ENCODE measurements at regions not wholly inside any gene's neighbourhood (a gene's known extent, or its start where the extent isn't known, plus 50 kb on each side); places are given as distances from the start of the nearest gene placed in this dataset.

DNA sequence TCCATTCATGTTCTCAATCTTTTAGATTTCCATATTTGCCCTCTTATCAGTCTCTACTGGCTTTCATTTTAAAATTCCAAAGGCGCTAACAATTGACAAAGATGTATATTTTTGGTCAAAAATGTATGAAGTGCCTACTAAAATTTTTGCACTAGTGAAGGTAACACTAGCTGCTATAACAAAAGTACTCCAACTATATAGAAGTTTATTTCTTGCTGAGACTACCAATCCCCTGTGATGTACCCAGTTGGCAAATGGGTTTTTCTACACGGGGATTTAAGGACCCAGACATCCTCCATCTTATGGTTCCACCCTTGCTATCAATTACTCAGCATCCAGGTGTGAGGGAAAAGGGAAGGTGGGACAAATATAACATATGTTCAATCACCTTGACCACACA lies 75.3 kb upstream of the TSPAN8 start:
- H3K9me3 ChIP-seq: no peaks in the 10 kb centered on the region
- intact Hi-C loops (cut with DNase I): no loop called here
- H3K4me3 ChIP-seq (replicated peaks in 1 of 3): no peak overlapping the region
- DNase-seq: no peak
- H3K4me1 ChIP-seq: no peaks in the 10 kb centered on the region
- H3K36me3 ChIP-seq: no peaks in the 10 kb centered on the region
- no peaks in the 10 kb centered on the region for H3K27me3 ChIP-seq
- TF ChIP-seq CTCF (IDR thresholded peaks at IDR 0.05): no peak
- TF ChIP-seq POLR2A (IDR thresholded peaks at IDR 0.05): no peak
- no peak overlapping the region for H3K27ac ChIP-seq
- 79 to 93% methylated on average over 2 of the region's 2 CpGs for WGBS, 2 donors

DNA sequence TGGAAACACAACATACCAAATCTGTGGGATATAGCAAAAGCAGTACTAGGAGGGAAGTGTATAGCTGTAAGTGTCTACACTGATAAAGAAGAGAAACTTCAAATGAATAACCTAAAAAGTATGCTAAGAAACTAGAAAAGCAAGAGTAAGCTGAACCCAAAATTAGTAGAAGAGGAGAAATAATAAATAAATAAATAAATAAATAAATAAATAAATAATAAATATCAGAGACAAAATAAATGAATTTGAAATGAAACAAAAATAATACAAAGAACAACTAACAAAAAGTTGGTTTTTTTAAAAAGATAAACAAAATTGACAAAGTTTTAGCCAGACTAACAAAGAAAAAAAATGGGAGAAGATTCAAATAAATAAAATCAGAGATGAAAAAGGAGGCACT lies 72.7 kb upstream of the TSPAN8 start:
- Histone ChIP-seq H3K4me1 (no peaks in the 10 kb centered on the region), H3K27ac (no peak overlapping the region), H3K4me3 (replicated peaks in 1 of 3) (no peak overlapping the region), H3K36me3 (no peaks in the 10 kb centered on the region), H3K9me3 (no peaks in the 10 kb centered on the region), H3K27me3 (no peaks in the 10 kb centered on the region)
- no peak for TF ChIP-seq CTCF (IDR thresholded peaks at IDR 0.05)
- TF ChIP-seq POLR2A (IDR thresholded peaks at IDR 0.05): no peak
- DNase-seq: no peak
- intact Hi-C loops (cut with DNase I): no loop called here

DNA sequence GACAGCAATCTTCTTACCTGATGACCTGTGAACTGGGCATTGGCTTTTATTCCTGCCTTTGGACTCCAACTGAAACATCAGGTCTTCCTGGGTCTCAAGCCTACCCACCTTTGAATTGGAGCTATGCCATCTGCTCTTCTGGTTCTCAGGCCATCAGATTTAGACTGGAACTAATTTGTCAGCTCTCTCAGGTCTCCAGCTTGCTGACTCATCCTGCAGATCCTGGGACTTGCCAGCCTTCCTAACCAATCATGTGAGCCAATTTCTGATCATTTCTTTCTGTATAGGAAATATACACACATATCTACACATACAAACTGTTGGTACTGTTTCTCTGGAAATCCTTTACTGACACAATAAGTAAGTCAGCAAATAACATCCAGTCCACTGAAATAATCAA lies 65.3 kb upstream of the TSPAN8 start:
- Histone ChIP-seq H3K27ac (no peak overlapping the region), H3K9me3 (no peaks in the 10 kb centered on the region), H3K4me3 (replicated peaks in 1 of 3) (no peak overlapping the region), H3K27me3 (no peaks in the 10 kb centered on the region), H3K4me1 (no peaks in the 10 kb centered on the region), H3K36me3 (no peaks in the 10 kb centered on the region)
- no peak for DNase-seq
- TF ChIP-seq POLR2A (IDR thresholded peaks at IDR 0.05) (no peak), CTCF (IDR thresholded peaks at IDR 0.05) (no peak)
- intact Hi-C loops (cut with DNase I): no loop called here

DNA sequence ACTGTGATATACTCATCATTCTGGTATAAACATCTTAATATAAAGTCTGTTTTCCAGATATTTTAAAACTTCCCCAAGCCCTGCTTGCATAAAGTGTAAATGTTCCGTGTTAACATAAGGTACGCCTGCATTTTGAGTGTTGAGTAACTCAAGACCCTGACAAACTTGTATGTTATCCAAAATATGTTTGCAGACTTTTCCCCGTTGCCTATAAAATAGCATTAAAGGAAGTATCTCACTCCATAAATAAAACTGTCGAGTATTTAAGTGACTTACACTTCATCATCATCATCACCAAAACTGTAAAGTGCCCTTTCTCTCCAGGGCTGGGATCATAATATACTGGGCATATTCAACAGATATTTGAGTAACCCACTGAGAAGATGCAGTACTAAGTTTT lies 64.6 kb upstream of the TSPAN8 start:
- Histone ChIP-seq H3K4me3 (replicated peaks in 1 of 3) (no peak overlapping the region), H3K27ac (no peak overlapping the region), H3K36me3 (no peaks in the 10 kb centered on the region), H3K27me3 (no peaks in the 10 kb centered on the region), H3K9me3 (no peaks in the 10 kb centered on the region), H3K4me1 (no peaks in the 10 kb centered on the region)
- 93 to 95% methylated on average over 4 of the region's 4 CpGs for WGBS, 2 donors
- intact Hi-C loops (cut with DNase I): no loop called here
- no peak for DNase-seq
- TF ChIP-seq POLR2A (IDR thresholded peaks at IDR 0.05) (no peak), CTCF (IDR thresholded peaks at IDR 0.05) (no peak)

DNA sequence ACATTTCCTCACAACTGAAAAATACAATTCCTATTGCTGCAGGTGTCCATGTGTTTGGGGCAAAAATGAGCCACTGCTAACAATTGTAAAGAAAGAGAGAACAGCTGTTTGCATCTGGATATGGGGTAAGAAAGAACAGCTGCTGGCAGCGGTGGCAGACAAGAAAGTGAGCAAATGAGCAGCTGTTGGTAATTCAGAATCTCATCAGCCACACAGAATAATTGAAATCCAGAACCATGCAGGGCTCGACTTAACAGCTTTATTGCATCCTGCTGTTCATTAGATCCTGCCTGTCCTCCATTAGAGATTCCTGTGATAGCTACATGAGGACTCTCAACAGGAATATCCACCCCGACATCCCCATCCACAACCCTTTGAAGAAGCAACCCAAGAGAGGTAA lies 62.5 kb upstream of the TSPAN8 start:
- Histone ChIP-seq H3K4me3 (replicated peaks in 1 of 3) (no peak overlapping the region), H3K4me1 (peaks cover 0 to 4% of the 10 kb centered on the region in 2 donors), H3K27ac (no peak overlapping the region), H3K36me3 (no peaks in the 10 kb centered on the region), H3K27me3 (no peaks in the 10 kb centered on the region), H3K9me3 (no peaks in the 10 kb centered on the region)
- intact Hi-C loops (cut with DNase I): no loop called here
- no peak for DNase-seq
- WGBS, 2 donors: 83 to 86% methylated on average over 3 of the region's 3 CpGs
- no peak for TF ChIP-seq CTCF (IDR thresholded peaks at IDR 0.05)
- TF ChIP-seq POLR2A (IDR thresholded peaks at IDR 0.05): no peak
